ENCODE measurements at regions not wholly inside any gene's neighbourhood (a gene's known extent, or its start where the extent isn't known, plus 50 kb on each side); places are given as distances from the start of the nearest gene placed in this dataset.

DNA sequence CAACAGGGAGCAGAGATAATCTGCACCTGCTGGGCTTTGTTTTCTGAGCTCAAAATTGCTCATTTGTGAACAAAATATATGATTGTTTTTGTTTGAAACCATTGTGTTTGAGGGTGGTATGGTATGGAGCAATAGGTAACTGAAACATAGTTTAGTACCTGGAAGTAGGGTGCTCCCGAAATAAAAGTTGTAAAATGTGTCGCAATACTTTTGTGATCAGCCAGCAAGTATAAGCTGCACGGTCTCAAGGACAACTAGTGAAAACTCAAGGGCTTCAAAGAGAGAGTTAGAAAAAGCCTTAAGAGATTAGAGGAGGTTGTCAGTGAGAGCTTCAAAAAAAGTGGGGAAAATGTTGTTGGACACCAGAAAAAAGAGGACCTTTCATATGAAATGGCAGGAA is 579.8 kb upstream of the POU3F2 start:
- TF ChIP-seq, protein P1, sequence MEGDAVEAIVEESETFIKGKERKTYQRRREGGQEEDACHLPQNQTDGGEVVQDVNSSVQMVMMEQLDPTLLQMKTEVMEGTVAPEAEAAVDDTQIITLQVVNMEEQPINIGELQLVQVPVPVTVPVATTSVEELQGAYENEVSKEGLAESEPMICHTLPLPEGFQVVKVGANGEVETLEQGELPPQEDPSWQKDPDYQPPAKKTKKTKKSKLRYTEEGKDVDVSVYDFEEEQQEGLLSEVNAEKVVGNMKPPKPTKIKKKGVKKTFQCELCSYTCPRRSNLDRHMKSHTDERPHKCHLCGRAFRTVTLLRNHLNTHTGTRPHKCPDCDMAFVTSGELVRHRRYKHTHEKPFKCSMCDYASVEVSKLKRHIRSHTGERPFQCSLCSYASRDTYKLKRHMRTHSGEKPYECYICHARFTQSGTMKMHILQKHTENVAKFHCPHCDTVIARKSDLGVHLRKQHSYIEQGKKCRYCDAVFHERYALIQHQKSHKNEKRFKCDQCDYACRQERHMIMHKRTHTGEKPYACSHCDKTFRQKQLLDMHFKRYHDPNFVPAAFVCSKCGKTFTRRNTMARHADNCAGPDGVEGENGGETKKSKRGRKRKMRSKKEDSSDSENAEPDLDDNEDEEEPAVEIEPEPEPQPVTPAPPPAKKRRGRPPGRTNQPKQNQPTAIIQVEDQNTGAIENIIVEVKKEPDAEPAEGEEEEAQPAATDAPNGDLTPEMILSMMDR (IDR thresholded peaks at IDR 0.05; ENCODE audit: low read depth, low read length, missing control alignments), result no peak
- no peak overlapping the region for H3K4me3 ChIP-seq (ENCODE audit: low read depth, low read length)
- DNase-seq (ENCODE audit: low read depth), result no peak

DNA sequence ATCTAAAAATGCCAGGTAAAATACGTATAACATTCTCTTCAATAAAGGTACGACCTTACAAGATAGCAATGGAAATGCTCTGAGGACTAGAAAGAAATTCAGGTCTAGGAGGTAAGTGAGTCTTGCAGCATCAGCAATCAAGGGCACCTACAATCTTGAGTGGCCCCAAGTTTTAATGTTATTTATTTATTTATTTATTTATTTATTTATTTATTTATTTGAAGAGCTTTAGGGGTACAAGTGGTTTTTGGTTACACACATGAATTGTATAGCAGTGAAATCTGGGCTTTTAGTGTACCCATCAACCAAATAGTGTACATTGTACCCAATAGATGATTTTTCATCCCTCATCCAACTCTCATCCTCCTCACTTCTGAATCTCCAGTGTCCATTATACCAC is 574.0 kb upstream of the POU3F2 start:
- TF ChIP-seq, protein P1 (IDR thresholded peaks at IDR 0.05; ENCODE audit: low read depth, low read length, missing control alignments), result no peak
- no peak for DNase-seq (ENCODE audit: low read depth)
- no peak overlapping the region for H3K4me3 ChIP-seq (ENCODE audit: low read depth, low read length)

DNA sequence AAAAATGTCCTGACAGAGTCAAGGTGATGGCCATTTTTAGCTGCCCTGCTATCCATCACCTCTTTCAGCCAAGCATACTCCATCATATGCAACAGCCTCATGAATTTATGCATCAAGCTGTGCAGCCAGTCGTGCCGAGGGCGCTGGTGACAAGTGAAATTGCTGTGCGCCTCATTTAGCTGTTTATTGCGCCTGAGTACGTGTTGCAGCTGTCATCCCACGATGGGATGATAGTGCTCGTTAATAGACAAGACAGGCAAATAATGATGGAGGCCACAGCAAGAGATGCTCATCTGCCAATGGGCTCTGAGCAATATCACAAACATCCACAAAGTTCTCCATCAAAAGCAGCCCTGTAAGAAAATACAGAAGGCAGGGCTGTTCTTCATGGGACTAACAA is 562.3 kb upstream of the POU3F2 start:
- H3K4me3 ChIP-seq (ENCODE audit: low read depth, low read length), result no peak overlapping the region
- TF ChIP-seq, protein P1 (IDR thresholded peaks at IDR 0.05; ENCODE audit: low read depth, low read length, missing control alignments), result no peak
- no peak for DNase-seq (ENCODE audit: low read depth)

DNA sequence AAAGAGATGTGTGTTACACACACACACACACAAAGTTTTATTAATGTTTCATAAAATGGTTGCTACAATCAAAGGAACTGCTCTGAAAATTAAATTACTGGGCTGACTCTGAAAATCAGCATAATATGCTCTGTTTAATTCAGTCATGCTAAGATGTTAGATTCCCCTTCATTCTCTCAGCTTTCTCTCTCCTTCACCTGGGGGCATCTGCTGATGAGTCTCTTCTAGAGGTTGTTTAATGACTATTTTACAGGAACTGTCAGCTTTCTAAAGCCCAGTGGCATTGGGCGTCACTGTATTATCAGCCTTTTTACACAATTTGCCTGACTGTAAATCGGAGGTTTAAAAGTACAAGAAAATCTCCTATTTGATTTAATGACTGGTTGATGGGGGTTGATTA is 559.7 kb upstream of the POU3F2 start:
- H3K4me3 ChIP-seq (ENCODE audit: low read depth, low read length), result no peak overlapping the region
- TF ChIP-seq, protein P1 (IDR thresholded peaks at IDR 0.05; ENCODE audit: low read depth, low read length, missing control alignments), result no peak
- DNase-seq (ENCODE audit: low read depth), result no peak

DNA sequence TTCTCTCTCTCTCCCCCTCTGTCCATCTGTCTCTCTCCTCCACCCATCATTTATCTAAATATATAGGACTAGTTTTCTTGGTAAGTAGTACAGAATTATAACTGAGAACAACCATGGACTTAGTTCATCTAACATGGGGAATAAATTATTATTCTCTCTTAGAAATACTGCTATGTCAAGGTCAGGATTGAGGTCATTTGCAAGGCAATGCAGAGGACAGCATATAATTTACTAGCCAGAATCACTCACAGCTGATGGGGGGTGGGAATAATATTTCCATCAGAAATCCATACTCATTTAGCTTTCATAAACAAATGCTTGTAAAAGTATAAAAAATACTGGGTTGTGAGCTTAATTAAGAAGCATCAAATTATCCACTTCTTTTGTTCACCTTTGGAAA is 553.9 kb upstream of the POU3F2 start:
- no peak for DNase-seq (ENCODE audit: low read depth)
- no peak overlapping the region for H3K4me3 ChIP-seq (ENCODE audit: low read depth, low read length)
- TF ChIP-seq, protein P1 (IDR thresholded peaks at IDR 0.05; ENCODE audit: low read depth, low read length, missing control alignments), result no peak

DNA sequence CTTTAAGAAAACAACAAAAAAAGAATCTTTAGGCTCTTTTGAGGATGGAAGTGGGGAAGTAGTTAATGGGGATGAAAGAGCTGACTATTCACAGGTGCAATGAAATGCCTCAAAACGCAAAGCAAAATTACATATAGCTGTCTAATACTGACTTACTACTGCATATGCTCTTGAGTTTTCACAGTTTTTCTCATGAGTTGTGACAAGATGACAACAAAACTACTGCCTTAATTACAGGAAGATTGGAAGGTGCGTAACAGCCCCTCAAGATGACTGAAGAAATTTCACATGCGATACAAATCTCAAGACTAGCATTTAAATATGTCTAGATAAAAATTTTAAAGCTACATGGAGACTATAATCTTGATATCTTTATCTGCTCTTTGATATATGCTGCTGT is 547.8 kb upstream of the POU3F2 start:
- TF ChIP-seq, protein P1 (IDR thresholded peaks at IDR 0.05; ENCODE audit: low read depth, low read length, missing control alignments), result no peak
- H3K4me3 ChIP-seq (ENCODE audit: low read depth, low read length), result no peak overlapping the region
- DNase-seq (ENCODE audit: low read depth), result no peak

DNA sequence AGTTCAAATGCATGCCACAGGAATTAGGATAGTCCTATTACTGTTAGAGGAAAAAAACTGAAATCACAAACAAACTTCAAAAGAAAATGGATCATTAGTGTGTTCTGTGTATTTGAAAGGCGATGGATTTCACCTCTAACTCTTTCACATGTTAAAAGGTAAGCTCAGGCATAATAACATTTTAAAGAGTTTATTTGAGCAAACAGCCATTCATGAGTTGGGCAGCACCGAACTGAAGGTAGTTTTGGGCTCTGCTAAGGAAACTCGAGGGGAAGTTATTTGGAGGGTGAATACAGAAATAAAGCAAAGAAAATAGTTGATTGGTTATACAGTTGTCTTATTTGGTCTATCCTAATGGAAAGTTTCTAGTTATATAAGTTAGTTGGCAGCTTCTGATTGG is 546.5 kb upstream of the POU3F2 start:
- no peak overlapping the region for H3K4me3 ChIP-seq (ENCODE audit: low read depth, low read length)
- DNase-seq (ENCODE audit: low read depth), result no peak

More for the DNA sequence above, 546.5 kb upstream of the POU3F2 start:
- TF ChIP-seq, protein P1 (IDR thresholded peaks at IDR 0.05; ENCODE audit: low read depth, low read length, missing control alignments), result no peak
